HG02571 (cell line): ENCODE measurements at regions not wholly inside any gene's neighbourhood (a gene's known extent, or its start where the extent isn't known, plus 50 kb on each side); places are given as distances from the start of the nearest gene placed in this dataset.
"Not testable (repeated sequence)": the region's sequence is repeated elsewhere in the genome, so short reads cannot be mapped to it uniquely, and the experiment has no call there.

ENCODE experiments used
- ATAC-seq: cut with Tn5 transposase; IDR thresholded peaks from one replicate; pipeline ENCODE4 v1.9.1; 2021; ENCODE audit warnings: mild to moderate bottlenecking, moderate library complexity; ENCODE audit not compliant: unreplicated experiment

DNA sequence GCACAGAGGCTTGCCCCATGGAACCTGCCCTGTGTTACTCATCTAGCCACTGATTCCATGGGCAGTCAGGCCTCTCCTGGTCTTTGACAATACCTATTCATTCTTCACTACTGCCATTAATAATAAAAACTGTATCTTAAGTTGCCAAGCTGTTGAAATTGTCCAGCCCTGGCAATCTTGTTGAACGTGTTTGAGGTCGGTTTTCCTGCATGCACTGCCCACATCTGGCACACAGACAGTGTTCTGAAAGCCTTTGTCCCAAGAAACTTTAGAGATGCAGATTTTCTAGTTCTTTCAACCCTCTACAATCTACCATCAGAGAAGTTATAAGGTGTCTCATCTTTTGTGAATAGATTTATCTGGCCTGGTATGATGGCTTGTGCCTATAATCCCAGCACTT, 567.2 kb upstream of the NECTIN3 start:
- no peak for ATAC-seq

DNA sequence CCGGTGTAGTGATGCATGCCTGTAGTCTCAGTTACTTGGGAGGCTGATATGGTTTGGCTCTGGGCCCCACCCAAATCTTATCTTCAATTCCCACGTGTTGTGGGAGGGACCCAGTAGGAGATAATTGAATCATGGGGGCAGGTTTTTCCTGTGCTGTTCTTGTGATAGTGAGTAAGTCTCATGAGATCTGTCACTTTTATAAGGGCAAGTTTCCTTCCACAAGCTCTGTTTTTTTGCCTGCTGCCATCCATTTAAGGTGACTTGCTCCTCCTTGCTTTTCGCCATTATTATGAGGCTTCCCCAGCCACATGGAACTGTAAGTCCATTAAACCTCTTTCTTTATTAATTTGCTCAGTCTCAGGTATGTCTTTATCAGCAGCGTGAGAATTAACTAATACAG, 566.7 kb upstream of the NECTIN3 start:
- ATAC-seq, result no peak

DNA sequence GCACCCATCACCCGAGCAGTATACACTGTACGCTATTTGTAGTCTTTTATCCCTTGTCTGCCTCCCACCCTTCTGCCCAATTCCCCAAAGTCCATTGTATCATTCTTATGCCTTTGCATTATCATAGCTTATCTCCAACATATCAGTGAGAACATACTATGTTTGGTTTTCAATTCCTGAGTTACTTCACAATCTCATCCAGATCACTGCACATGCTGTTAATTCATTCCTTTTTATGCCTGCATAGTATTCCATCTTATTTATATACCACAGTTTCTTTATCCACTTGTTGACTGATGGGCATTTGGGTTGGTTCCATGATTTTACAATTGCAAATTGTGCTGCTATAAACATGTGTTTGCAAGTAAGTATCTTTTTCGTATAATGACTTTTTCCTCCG, 564.7 kb upstream of the NECTIN3 start:
- no peak for ATAC-seq

DNA sequence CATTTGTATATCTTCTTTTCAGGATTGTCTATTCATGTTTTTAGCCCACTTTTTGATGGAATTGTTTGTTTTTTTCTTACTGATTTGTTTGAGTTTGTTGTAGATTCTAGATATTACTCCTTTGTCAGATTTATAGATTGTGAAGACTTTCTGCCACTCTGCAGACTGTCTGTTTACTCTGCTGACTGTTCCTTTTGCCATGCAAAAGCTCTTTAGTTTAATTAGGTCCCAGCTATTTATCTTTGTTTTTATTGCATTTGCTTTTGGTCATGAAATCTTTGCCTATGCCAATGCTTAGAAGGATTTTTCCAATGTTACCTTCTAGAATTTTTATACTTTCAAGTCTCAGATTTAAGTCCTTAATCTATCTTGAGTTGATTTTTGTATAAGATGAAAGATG, 564.0 kb upstream of the NECTIN3 start:
- ATAC-seq, result not testable (repeated sequence)

DNA sequence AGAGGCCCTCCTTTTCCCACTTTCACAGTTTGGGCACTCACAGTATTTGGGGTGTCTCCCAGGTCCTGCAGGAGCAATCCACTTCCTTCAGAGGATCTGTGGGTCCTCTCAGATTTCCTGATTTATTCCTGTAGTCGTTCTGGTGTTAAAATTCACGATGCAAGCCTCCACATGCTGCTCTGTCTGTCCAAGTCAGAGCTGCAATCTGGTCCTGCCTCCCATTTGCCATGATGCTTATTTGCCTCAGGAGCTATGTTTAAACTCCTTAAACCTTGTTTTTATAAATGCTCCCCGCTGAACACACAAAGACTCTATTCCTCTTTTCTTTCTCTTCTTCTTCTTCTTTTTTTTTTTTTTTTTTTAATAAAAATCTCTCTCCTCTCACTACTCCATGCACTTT, 558.7 kb upstream of the NECTIN3 start:
- no peak for ATAC-seq

DNA sequence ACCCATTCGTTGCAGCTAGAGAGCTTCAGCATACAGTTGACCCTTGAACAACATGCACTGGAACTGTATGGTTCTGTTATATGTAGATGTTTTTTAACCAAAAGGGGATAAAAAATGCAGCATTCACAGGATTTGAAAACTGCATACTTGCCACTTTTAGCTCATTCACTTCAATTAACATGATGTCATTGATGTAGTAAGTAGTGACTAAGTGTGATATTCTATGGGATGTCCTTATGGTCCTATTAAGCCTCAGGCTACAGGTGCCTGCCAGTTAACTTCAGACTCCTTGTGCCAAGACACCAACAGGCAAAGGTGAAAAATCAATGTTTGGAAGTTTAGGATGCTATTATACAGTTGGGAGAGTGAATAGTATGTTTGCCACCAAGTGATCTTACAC, 553.6 kb upstream of the NECTIN3 start:
- no peak for ATAC-seq

GRCh38 chr3:110519071-110519470, 552.5 kb upstream of the NECTIN3 start:
- ATAC-seq, result no peak

GRCh38 chr3:110521019-110521418, 550.6 kb upstream of the NECTIN3 start:
- ATAC-seq, result no peak

DNA sequence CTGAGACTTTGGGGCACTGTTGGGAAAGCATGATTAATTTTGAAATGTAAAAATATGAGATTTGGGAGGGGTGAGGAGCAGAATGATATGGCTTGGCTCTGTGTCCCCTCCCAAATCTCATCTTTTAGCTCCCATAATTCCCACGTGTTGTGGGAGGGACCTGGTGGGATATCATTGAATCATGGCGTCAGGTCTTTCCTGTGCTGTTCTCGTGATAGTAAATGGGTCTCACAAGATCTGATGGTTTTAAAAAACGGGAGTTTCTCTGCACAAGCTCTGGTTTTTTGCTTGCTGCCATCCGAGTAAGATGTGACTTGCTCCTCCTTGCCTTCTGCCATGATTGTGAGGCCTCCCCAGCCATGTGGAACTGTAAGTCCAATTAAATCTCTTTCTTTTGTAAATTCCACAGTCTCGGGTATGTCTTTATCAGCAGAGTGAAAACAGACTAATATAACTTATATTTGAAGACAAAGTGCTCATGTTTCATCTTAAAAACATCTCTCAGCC, 546.0 kb upstream of the NECTIN3 start:
- not testable (repeated sequence) for ATAC-seq

- no peak for ATAC-seq
Observed at GRCh38 chr3:110526777-110527727, 544.6 kb upstream of the NECTIN3 start.

GRCh38 chr3:110528305-110529121, 543.1 kb upstream of the NECTIN3 start:
- no peak for ATAC-seq

- no peak for ATAC-seq
Observed at GRCh38 chr3:110530902-110531301, 540.7 kb upstream of the NECTIN3 start.

DNA sequence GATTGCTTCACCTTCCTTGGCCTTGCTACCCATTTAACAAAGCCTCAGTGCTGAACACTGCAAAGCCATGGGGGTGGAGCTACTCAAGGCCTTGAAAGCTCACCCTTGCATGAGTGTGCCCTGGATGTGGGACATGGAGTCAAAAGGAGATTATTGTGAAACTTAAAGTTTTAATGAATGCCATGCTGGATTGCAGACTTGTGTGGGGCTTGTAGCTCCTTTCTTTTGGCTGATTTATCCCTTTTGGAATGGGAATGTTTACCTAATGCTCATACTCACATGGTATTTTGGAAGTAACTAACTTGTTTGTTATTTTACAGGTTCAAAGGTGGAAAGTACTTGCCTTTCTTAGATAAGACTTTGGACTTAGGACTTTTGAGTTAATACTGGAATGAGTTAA, 538.5 kb upstream of the NECTIN3 start:
- ATAC-seq, result no peak

- no peak for ATAC-seq
Observed at GRCh38 chr3:110542552-110543150, 529.0 kb upstream of the NECTIN3 start.

DNA sequence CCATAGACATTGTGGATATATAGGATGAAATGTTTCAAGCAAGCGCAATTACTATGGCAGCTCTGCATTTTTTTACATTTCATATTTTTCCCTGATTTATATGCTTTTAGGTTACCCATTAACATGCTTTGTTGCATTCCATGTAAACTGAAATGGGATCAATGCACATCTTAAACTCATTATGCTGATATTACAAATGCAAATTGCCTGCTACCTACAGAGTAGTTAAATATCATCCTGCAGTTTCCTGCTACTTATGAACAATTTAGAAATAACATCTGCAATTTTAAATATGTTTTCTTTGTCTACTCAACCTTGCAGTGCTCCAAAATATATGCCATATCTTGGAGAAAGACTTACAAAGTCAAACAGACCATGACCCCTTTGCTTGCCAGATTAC, 526.9 kb upstream of the NECTIN3 start:
- ATAC-seq, result no peak

DNA sequence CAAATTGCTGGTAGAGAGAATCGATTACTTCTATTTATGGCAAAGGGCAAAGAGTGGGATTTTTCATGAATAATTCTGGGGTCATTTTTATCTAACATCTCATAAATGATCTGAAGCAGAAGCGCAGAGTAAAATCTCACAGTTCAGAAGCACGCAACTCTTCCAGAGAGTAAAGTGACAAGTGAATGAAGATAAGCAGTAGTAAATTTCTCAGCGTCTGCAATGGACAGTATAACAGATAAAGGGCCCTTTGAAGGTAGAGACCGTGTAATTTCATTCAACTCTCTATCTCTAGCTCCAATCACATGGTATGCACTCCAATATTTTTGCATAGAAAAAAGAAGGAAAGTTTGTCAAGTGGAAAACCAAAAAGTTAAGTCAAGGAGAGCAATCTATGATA, 521.1 kb upstream of the NECTIN3 start:
- no peak for ATAC-seq

DNA sequence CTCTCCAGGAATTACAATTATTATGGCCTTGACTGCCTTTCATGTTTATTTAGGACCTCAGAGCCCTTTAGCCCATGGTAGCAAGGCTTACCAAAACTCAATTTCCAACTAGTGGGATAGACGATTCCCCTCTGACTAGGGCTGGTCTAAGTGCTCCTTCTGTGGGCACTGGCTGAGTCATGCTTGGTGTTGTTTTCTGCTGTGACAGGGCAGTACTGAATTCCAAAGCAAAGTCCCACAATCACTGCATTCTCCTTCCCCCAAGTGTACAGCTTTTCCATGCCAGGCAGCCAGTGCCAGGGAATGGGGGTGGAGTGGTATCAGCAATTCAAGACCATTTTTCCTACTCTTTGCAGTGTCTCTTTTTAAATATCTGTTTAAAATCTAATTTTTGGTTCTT, 509.0 kb upstream of the NECTIN3 start:
- no peak for ATAC-seq

DNA sequence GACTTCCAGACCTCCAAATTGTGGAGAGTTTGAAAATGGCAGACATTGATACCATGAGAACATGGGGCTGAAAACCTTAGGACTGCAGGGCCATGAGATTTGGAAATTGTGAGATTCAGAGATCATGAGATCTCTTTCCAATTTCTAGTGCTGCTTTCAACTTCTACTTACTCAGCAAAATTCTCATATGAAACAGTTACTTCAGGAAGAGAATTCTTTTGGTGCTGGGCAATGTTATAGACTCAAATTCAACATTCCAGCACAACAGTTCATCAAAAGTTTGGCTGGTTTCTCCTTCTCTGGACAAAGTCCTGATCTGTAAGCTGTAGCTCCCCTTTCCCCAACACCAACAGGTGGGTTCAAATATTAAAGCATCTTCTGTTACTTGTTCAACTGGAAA, 506.9 kb upstream of the NECTIN3 start:
- ATAC-seq, result no peak

GRCh38 chr3:110567029-110567428, 504.6 kb upstream of the NECTIN3 start:
- ATAC-seq, result no peak

GRCh38 chr3:110568246-110568645, 503.4 kb upstream of the NECTIN3 start:
- ATAC-seq, result peak; percentile 79

DNA sequence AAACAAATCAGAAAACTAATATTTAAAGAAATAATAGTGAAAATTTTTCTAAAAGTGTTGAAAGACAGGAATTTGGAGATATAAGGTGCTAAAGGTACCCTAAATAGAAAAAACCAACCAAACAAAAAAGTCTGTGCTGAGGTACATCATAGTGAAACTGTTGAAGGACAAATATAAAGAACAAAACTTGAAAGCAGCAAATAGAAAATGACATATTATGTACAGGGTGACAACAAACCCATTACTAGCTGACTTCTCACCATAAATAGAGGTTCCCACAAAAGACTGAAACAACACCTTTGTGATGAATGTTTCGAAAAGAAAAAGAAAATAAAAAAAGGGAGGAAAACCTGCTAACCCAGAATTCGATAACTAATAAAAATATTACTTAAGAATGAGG, 502.5 kb upstream of the NECTIN3 start:
- ATAC-seq, result no peak
